H9 (cell line): ENCODE measurements at regions not wholly inside any gene's neighbourhood (a gene's known extent, or its start where the extent isn't known, plus 50 kb on each side); places are given as distances from the start of the nearest gene placed in this dataset.

Experiments used
- DNase-seq: peaks from one replicate; pipeline ENCODE4 v3.0.0-alpha.2; 2017
- H2AFZ ChIP-seq: one replicate; pipeline ENCODE4 v1.6.1; 2013; ENCODE audit warnings: mild to moderate bottlenecking, low read length, control low read depth, moderate library complexity
- H2AK5ac ChIP-seq: 2 replicates; pipeline ENCODE4 v1.6.1; 2013; ENCODE audit warnings: low read length, control low read depth, mixed read lengths; ENCODE audit not compliant: insufficient read length
- H2BK120ac ChIP-seq: one replicate; pipeline ENCODE4 v1.6.1; 2013; ENCODE audit warnings: low read depth, mild to moderate bottlenecking, low read length, control low read depth, inconsistent platforms; ENCODE audit not compliant: poor library complexity, severe bottlenecking
- H2BK12ac ChIP-seq: 2 replicates; pipeline ENCODE4 v1.6.1; 2013; ENCODE audit warnings: low read length, control low read depth, mixed read lengths, low read depth; ENCODE audit not compliant: insufficient read length
- H2BK15ac ChIP-seq: 2 replicates; pipeline ENCODE4 v1.6.1; 2013; ENCODE audit warnings: low read depth, low read length, control low read depth
- H2BK20ac ChIP-seq: one replicate; pipeline ENCODE4 v1.6.1; 2013; ENCODE audit warnings: low read depth, mild to moderate bottlenecking, low read length, control low read depth, inconsistent platforms; ENCODE audit not compliant: poor library complexity, severe bottlenecking
- H2BK5ac ChIP-seq: 2 replicates; pipeline ENCODE4 v1.6.1; 2013; ENCODE audit warnings: low read length, control low read depth, mixed read lengths; ENCODE audit not compliant: insufficient read length
- H3K14ac ChIP-seq: 2 replicates; pipeline ENCODE4 v1.6.1; 2013; ENCODE audit warnings: low read length, control low read depth; ENCODE audit not compliant: insufficient read depth
- H3K18ac ChIP-seq: 2 replicates; pipeline ENCODE4 v1.6.1; 2013; ENCODE audit warnings: low read depth, mild to moderate bottlenecking, mixed read lengths, low read length, control low read depth; ENCODE audit not compliant: insufficient read length
- H3K23ac ChIP-seq: 2 replicates; pipeline ENCODE4 v1.6.1; 2013; ENCODE audit warnings: low read length, control low read depth, mixed read lengths, low read depth; ENCODE audit not compliant: insufficient read length
- H3K23me2 ChIP-seq: 2 replicates; pipeline ENCODE4 v1.6.1; 2013; ENCODE audit warnings: low read depth, mild to moderate bottlenecking, mixed read lengths, low read length, control low read depth; ENCODE audit not compliant: insufficient read length, poor library complexity, severe bottlenecking
- H3K27ac ChIP-seq: 2 replicates; pipeline ENCODE4 v1.5.1; 2013; ENCODE audit warnings: low read length, control low read depth, mixed read lengths, low read depth; ENCODE audit not compliant: insufficient read length
- H3K27me3 ChIP-seq: 2 replicates; pipeline ENCODE4 v1.6.1; 2013; ENCODE audit warnings: low read length, control low read depth, inconsistent platforms; ENCODE audit not compliant: insufficient read depth
- H3K4ac ChIP-seq: 2 replicates; pipeline ENCODE4 v1.6.1; 2013; ENCODE audit warnings: low read depth, mild to moderate bottlenecking, control low read depth, inconsistent platforms, low read length, moderate library complexity
- H3K4me1 ChIP-seq: 2 replicates; pipeline ENCODE4 v1.6.1; 2013; ENCODE audit warnings: low read length, control low read depth, inconsistent platforms; ENCODE audit not compliant: insufficient read depth
- H3K4me2 ChIP-seq: 2 replicates; pipeline ENCODE4 v1.6.1; 2013; ENCODE audit warnings: low read length, control low read depth, mixed read lengths; ENCODE audit not compliant: insufficient read length, insufficient read depth
- H3K56ac ChIP-seq: 2 replicates; pipeline ENCODE4 v1.6.1; 2013; ENCODE audit warnings: low read depth, mild to moderate bottlenecking, mixed read lengths, low read length, control low read depth; ENCODE audit not compliant: insufficient read length
- H3K79me1 ChIP-seq: 2 replicates; pipeline ENCODE4 v1.6.1; 2013; ENCODE audit warnings: low read depth, mild to moderate bottlenecking, moderate library complexity, low read length, control low read depth, inconsistent platforms; ENCODE audit not compliant: insufficient read depth, poor library complexity, severe bottlenecking
- H3K79me2 ChIP-seq: 2 replicates; pipeline ENCODE4 v1.6.1; 2013; ENCODE audit warnings: low read length, control low read depth, inconsistent platforms; ENCODE audit not compliant: insufficient read depth
- H3K9ac ChIP-seq: 2 replicates; pipeline ENCODE4 v1.6.1; 2013; ENCODE audit warnings: low read length, control low read depth, mixed read lengths; ENCODE audit not compliant: insufficient read length; ENCODE audit errors: extremely low read depth
- H3K9me3 ChIP-seq: one replicate; pipeline ENCODE4 v1.6.1; 2013; ENCODE audit warnings: low read depth, low read length, inconsistent platforms; ENCODE audit not compliant: control insufficient read depth
- H3T11ph ChIP-seq: one replicate; pipeline ENCODE4 v1.6.1; 2013; ENCODE audit warnings: mild to moderate bottlenecking, low read length, control low read depth, inconsistent platforms
- H4K20me1 ChIP-seq: one replicate; pipeline ENCODE4 v1.6.1; 2013; ENCODE audit not compliant: control insufficient read depth, insufficient read length, insufficient read depth
- H4K5ac ChIP-seq: 2 replicates; pipeline ENCODE4 v1.6.1; 2013; ENCODE audit warnings: low read depth, mild to moderate bottlenecking, mixed read lengths, low read length, control low read depth; ENCODE audit not compliant: insufficient read length
- H4K8ac ChIP-seq: replicated peaks from 2 replicates; pipeline ENCODE4 v1.6.1; 2013; ENCODE audit warnings: low read length, control low read depth, mixed read lengths, low read depth; ENCODE audit not compliant: insufficient read length
- H4K91ac ChIP-seq: 2 replicates; pipeline ENCODE4 v1.6.1; 2013; ENCODE audit warnings: low read depth, mild to moderate bottlenecking, moderate library complexity, mixed read lengths, low read length, control low read depth; ENCODE audit not compliant: insufficient read length
- H3K27ac Mint-ChIP-seq, 3 experiments: 2 replicates in 2 of 3; 3 replicates in 1 of 3; pipeline ENCODE4 v1.8.0; 2020 to 2021; ENCODE audit warnings: mixed read lengths in 3 of 3, mild to moderate bottlenecking in 1 of 3, moderate library complexity in 1 of 3
- H3K27me3 Mint-ChIP-seq: 2 replicates; pipeline ENCODE4 v1.8.0; 2021; ENCODE audit warnings: low read depth, mild to moderate bottlenecking, moderate library complexity, mixed read lengths
- H3K36me3 Mint-ChIP-seq, 3 experiments: 2 replicates in 2 of 3; 3 replicates in 1 of 3; pipeline ENCODE4 v1.8.0; 2020 to 2021; ENCODE audit warnings: low read depth in 3 of 3, mixed read lengths in 3 of 3; ENCODE audit not compliant: insufficient read depth in 1 of 3
- H3K4me1 Mint-ChIP-seq, 2 experiments: 2 replicates each; pipeline ENCODE4 v1.8.0; 2020; ENCODE audit warnings: mixed read lengths in 2 of 2
- H3K4me3 Mint-ChIP-seq, 2 experiments: 2 replicates in 1 of 2; 3 replicates in 1 of 2; pipeline ENCODE4 v1.8.0; 2020 to 2021; ENCODE audit warnings: mild to moderate bottlenecking in 2 of 2, mixed read lengths in 2 of 2, moderate library complexity in 1 of 2
- H3K9me3 Mint-ChIP-seq, 2 experiments: 2 replicates in 1 of 2; 3 replicates in 1 of 2; pipeline ENCODE4 v1.8.0; 2020; ENCODE audit warnings: mild to moderate bottlenecking in 2 of 2, mixed read lengths in 2 of 2, moderate library complexity in 1 of 2
- CTCF ChIP-seq: fragments of 200-600 bp; sonication (generic); conservative IDR thresholded peaks from 3 replicates; pipeline ENCODE4 v1.8.0; 2021; ENCODE audit warnings: antibody characterized with exemption, mild to moderate bottlenecking
- WGBS: extraction: QIAGEN DNeasy Blood & Tissue Kit; methylation state at CpG from one replicate; pipeline ENCODE4 v1.1.7; 2013; ENCODE audit warnings: missing lambda C conversion rate, low lambda C conversion rate, mixed read lengths; ENCODE audit not compliant: insufficient read length; ENCODE audit errors: extremely low coverage; 5-methylcytosine and 5-hydroxymethylcytosine counted together

- Histone ChIP-seq H3K14ac (no peak overlapping the region), H4K5ac (no peak overlapping the region), H4K20me1 (no peaks in the 10 kb centered on the region), H3K9me3 (no peaks in the 10 kb centered on the region), H3K79me2 (no peaks in the 10 kb centered on the region), H3K23ac (no peak overlapping the region), H3K79me1 (no peaks in the 10 kb centered on the region), H3K56ac (no peak overlapping the region), H2BK15ac (no peak overlapping the region), H2BK5ac (no peak overlapping the region), H2BK20ac (no peak overlapping the region), H3T11ph (no peak overlapping the region), H3K4me2 (no peak overlapping the region), H4K8ac (no peak overlapping the region), H2BK12ac (no peak overlapping the region), H3K23me2 (no peaks in the 10 kb centered on the region), H4K91ac (no peak overlapping the region), H3K27ac (no peak overlapping the region), H3K9ac (no peak overlapping the region), H3K27me3 (no peaks in the 10 kb centered on the region), H2AFZ (no peak overlapping the region), H2BK120ac (no peak overlapping the region), H3K18ac (no peak overlapping the region), H3K4me1 (no peaks in the 10 kb centered on the region), H3K4ac (no peak overlapping the region), H2AK5ac (no peak overlapping the region)
- Mint-ChIP-seq H3K27me3 (peaks cover 19% of the 10 kb centered on the region), H3K9me3 (peaks cover 32 to 34% of the 10 kb centered on the region in 2 experiments), H3K36me3 (peaks cover 6 to 24% (median 10%) of the 10 kb centered on the region in 3 experiments), H3K4me3 (no peak overlapping the region), H3K27ac (no peak overlapping the region), H3K4me1 (no peaks in the 10 kb centered on the region)
- DNase-seq: no peak
- WGBS: no CpG with 5 or more reads among the region's 1 CpG
- TF ChIP-seq CTCF: no peak
Observed at GRCh38 chr11:72513411-72513810, 79.1 kb upstream of the CLPB start.
